C1 segment of cervical spinal cord (tissue), 14 donors: ENCODE measurements at regions not wholly inside any gene's neighbourhood (a gene's known extent, or its start where the extent isn't known, plus 50 kb on each side); places are given as distances from the start of the nearest gene placed in this dataset.
A peak's percentile ranks its signal among the peaks of the same experiment; 100 is the strongest.

Source experiments
- DNase-seq, 14 donors: peaks; one replicate each; lab custom pipeline; 2025; lab: John Stamatoyannopoulos, UW

GRCh38 chr21:26739189-26739588 is 106.0 kb downstream of the ADAMTS1 start:
- DNase-seq, result no peak

GRCh38 chr21:26736449-26736848 is 108.8 kb downstream of the ADAMTS1 start:
- no peak for DNase-seq

- peak in 6 of 14 donors; percentile 6 to 44 (median 17) for DNase-seq
Observed at GRCh38 chr21:26732432-26733221, 112.6 kb downstream of the ADAMTS1 start.

GRCh38 chr21:26719750-26720149 is 125.5 kb downstream of the ADAMTS1 start:
- DNase-seq, result peak in 1 of 14 donors; percentile 75

GRCh38 chr21:26717146-26717739 is 128.0 kb downstream of the ADAMTS1 start:
- DNase-seq, result peak in 1 of 14 donors; percentile 8

GRCh38 chr21:26715878-26716506 is 129.2 kb downstream of the ADAMTS1 start:
- DNase-seq, result peak in 9 of 14 donors; percentile 3 to 41 (median 23)

- no peak for DNase-seq
Observed at GRCh38 chr21:26715116-26715515, 130.1 kb downstream of the ADAMTS1 start.

- peak in 1 of 14 donors; percentile 1 for DNase-seq
Observed at GRCh38 chr21:26710155-26710554, 135.1 kb downstream of the ADAMTS1 start.

GRCh38 chr21:26709090-26709489 is 136.0 kb upstream of the CYYR1 start:
- no peak for DNase-seq

- DNase-seq, result no peak
Observed at GRCh38 chr21:26708223-26708800, 135.2 kb upstream of the CYYR1 start.

- DNase-seq, result no peak
Observed at GRCh38 chr21:26707246-26707645, 134.2 kb upstream of the CYYR1 start.

- no peak for DNase-seq
Observed at GRCh38 chr21:26698416-26698815, 125.3 kb upstream of the CYYR1 start.

- DNase-seq, result no peak
Observed at GRCh38 chr21:26691416-26691815, 118.3 kb upstream of the CYYR1 start.

- DNase-seq, result no peak
Observed at GRCh38 chr21:26686705-26687104, 113.6 kb upstream of the CYYR1 start.

GRCh38 chr21:26686278-26686677 is 113.2 kb upstream of the CYYR1 start:
- DNase-seq, result no peak

- no peak for DNase-seq
Observed at GRCh38 chr21:26684889-26685288, 111.8 kb upstream of the CYYR1 start.

- DNase-seq, result no peak
Observed at GRCh38 chr21:26683996-26684395, 110.9 kb upstream of the CYYR1 start.

GRCh38 chr21:26679284-26679683 is 106.2 kb upstream of the CYYR1 start:
- no peak for DNase-seq

GRCh38 chr21:26674323-26674722 is 101.2 kb upstream of the CYYR1 start:
- DNase-seq, result no peak

- DNase-seq, result no peak
Observed at GRCh38 chr21:26669215-26669764, 96.2 kb upstream of the CYYR1 start.

GRCh38 chr21:26659757-26660156 is 86.7 kb upstream of the CYYR1 start:
- no peak for DNase-seq

GRCh38 chr21:26659182-26659581 is 86.1 kb upstream of the CYYR1 start:
- no peak for DNase-seq
